ENCODE measurements at regions not wholly inside any gene's neighbourhood (a gene's known extent, or its start where the extent isn't known, plus 50 kb on each side); places are given as distances from the start of the nearest gene placed in this dataset.

GRCh38 chrX:10813761-10814160 lies 193.4 kb upstream of the MID1 start:
- Histone ChIP-seq H3K9me2 (ENCODE audit: insufficient read depth, low read length) (no peaks in the 10 kb centered on the region), H3K4me3 (ENCODE audit: low read length) (no peak overlapping the region), H3K9me3 (ENCODE audit: low read length) (no peaks in the 10 kb centered on the region), H3K9ac (ENCODE audit: low read length) (no peak overlapping the region), H3K79me2 (replicated peaks; ENCODE audit: insufficient read depth, low read length) (no peaks in the 10 kb centered on the region), H2AFZ (ENCODE audit: low read depth, low read length) (no peak overlapping the region), H4K20me1 (ENCODE audit: insufficient read depth) (no peaks in the 10 kb centered on the region), H3K27me3 (ENCODE audit: insufficient read depth, low read depth, low read length) (no peaks in the 10 kb centered on the region), H3K27ac (ENCODE audit: low read length) (no peak overlapping the region), H3F3A (ENCODE audit: insufficient read depth, low read length, poor library complexity, severe bottlenecking) (no peaks in the 10 kb centered on the region), H3K36me3 (ENCODE audit: insufficient read depth, low read length) (no peaks in the 10 kb centered on the region), H3K4me2 (ENCODE audit: low read length) (no peak overlapping the region)
- TF ChIP-seq TAF1 (IDR thresholded peaks at IDR 0.05; ENCODE audit: low read depth): no peak
- TF ChIP-seq EZH2 (IDR thresholded peaks at IDR 0.05; ENCODE audit: borderline replicate concordance, insufficient read depth, low read length, poor library complexity, severe bottlenecking): no peak
- no peak for TF ChIP-seq POLR2AphosphoS5 (IDR thresholded peaks at IDR 0.05)
- TF ChIP-seq SMC3 (conservative IDR thresholded peaks at IDR 0.05; ENCODE audit: poor library complexity): no peak
- no peak for TF ChIP-seq MXI1 (conservative IDR thresholded peaks at IDR 0.05; ENCODE audit: poor library complexity, severe bottlenecking)
- no peak for TF ChIP-seq CTCF (IDR thresholded peaks at IDR 0.05; ENCODE audit: poor library complexity, severe bottlenecking)
- no peak for TF ChIP-seq REST (IDR thresholded peaks at IDR 0.05; ENCODE audit: borderline replicate concordance)
- no peak for TF ChIP-seq EP300 (conservative IDR thresholded peaks at IDR 0.05; ENCODE audit: poor library complexity, severe bottlenecking)
- TF ChIP-seq RAD21 (conservative IDR thresholded peaks at IDR 0.05): no peak

GRCh38 chrX:10818651-10819050 lies 198.3 kb upstream of the MID1 start:
- TF ChIP-seq REST (IDR thresholded peaks at IDR 0.05; ENCODE audit: borderline replicate concordance): no peak
- no peak for TF ChIP-seq EP300 (conservative IDR thresholded peaks at IDR 0.05; ENCODE audit: poor library complexity, severe bottlenecking)
- no peak for TF ChIP-seq RAD21 (conservative IDR thresholded peaks at IDR 0.05)
- TF ChIP-seq SMC3 (conservative IDR thresholded peaks at IDR 0.05; ENCODE audit: poor library complexity): no peak
- no peak for TF ChIP-seq POLR2AphosphoS5 (IDR thresholded peaks at IDR 0.05)
- TF ChIP-seq TAF1 (IDR thresholded peaks at IDR 0.05; ENCODE audit: low read depth): no peak
- no peak for TF ChIP-seq MXI1 (conservative IDR thresholded peaks at IDR 0.05; ENCODE audit: poor library complexity, severe bottlenecking)
- no peak for TF ChIP-seq CTCF (IDR thresholded peaks at IDR 0.05; ENCODE audit: poor library complexity, severe bottlenecking)
- TF ChIP-seq EZH2 (IDR thresholded peaks at IDR 0.05; ENCODE audit: borderline replicate concordance, insufficient read depth, low read length, poor library complexity, severe bottlenecking): no peak
- H3K79me2 ChIP-seq (replicated peaks; ENCODE audit: insufficient read depth, low read length): no peaks in the 10 kb centered on the region

More at GRCh38 chrX:10818651-10819050, 198.3 kb upstream of the MID1 start:
- H3K9me3 ChIP-seq (ENCODE audit: low read length): no peaks in the 10 kb centered on the region
- H3K27ac ChIP-seq (ENCODE audit: low read length): no peak overlapping the region
- no peaks in the 10 kb centered on the region for H3K27me3 ChIP-seq (ENCODE audit: insufficient read depth, low read depth, low read length)
- H4K20me1 ChIP-seq (ENCODE audit: insufficient read depth): no peaks in the 10 kb centered on the region
- H2AFZ ChIP-seq (ENCODE audit: low read depth, low read length): no peak overlapping the region
- H3F3A ChIP-seq (ENCODE audit: insufficient read depth, low read length, poor library complexity, severe bottlenecking): no peaks in the 10 kb centered on the region
- no peak overlapping the region for H3K4me2 ChIP-seq (ENCODE audit: low read length)
- no peak overlapping the region for H3K4me3 ChIP-seq (ENCODE audit: low read length)
- H3K36me3 ChIP-seq (ENCODE audit: insufficient read depth, low read length): no peaks in the 10 kb centered on the region
- H3K9me2 ChIP-seq (ENCODE audit: insufficient read depth, low read length): no peaks in the 10 kb centered on the region
- no peak overlapping the region for H3K9ac ChIP-seq (ENCODE audit: low read length)

Data from neural cell (in vitro differentiated cells).